GM19043 (cell line): ENCODE measurements at regions not wholly inside any gene's neighbourhood (a gene's known extent, or its start where the extent isn't known, plus 50 kb on each side); places are given as distances from the start of the nearest gene placed in this dataset.

ENCODE experiments used
- ATAC-seq: cut with Tn5 transposase; IDR thresholded peaks from one replicate; pipeline ENCODE4 v1.9.1; 2021; ENCODE audit warnings: low read depth; ENCODE audit not compliant: unreplicated experiment

DNA sequence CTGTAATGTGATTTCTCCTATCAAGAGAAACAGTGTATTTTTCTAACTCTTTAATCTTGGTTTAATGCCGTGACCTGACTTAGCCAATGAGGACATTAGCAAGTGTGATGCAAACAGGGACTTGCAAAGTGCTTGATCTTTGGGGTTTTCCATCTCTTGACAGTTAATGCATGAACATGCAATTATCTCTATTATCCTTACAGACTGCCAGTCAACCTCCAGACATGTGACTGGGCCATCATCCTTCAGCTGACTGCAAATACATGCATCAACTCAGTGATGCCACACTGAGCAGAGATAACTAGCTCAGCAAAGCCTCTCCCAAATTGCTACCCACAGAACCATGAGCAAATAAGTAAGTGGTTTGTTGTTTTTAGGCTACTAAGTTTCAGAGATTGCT lies 409.6 kb downstream of the GPAM start:
- no peak for ATAC-seq

DNA sequence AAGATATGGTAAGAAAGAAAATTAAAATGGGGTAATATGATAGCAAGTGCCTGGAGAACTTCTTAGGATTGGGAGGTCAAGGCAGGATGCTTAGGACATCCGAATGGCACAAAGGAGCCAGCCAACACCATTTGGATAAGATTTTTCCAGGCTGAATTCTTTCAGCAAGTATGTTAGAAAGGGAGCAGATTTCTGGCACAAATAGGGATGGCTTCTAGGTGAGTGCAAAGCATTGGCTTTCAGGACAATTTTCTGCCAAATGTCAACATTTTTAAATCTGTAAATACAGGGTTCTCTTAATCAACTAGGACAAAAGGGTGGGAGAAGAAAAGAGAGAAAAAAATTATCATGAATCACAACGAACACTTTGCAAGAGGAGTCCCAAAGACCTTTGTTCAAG lies 409.1 kb downstream of the GPAM start:
- ATAC-seq, result no peak

DNA sequence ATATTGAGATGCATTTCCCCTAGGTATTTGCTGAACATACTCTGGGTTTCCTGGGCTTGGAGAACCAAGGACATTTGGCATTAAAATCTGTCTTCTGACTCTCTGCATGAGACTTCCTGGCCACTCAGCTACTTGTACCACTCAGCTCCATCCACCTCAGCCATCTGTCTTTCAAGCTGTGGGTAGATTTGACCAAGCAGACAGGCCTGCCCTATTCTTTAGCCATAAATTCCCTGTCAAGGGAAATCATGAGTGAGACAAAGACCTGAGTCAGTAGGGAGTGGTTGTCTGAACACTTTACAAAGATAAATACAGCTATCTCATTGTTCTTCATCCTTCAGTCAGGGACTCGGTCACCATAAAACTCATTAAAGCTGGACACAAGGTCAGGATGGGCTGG lies 399.1 kb downstream of the GPAM start:
- ATAC-seq, result no peak

DNA sequence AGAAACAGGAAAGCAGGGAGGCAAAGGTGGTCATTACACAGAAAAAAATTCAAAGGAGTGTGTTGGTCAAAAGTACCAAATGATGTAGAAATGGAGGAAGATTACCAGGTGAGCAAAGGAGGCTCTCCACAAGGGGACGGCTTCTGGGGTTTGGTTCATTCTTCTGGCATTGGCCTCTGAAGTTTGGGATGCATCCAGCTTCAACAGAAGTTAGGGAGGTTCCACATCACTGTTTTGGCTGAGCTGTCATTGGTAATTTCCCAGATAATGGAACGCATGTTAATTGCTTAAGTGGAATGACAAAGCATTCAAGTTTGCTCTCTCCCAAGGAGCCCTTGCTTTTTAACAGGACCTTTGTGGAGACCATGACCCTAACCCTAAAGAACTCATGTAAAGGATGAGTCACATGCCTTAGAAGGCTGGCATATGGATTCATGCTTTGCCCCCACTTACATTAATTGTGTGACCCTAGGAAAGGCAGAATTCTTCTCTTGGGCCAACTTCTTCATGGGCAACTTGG lies 398.6 kb downstream of the GPAM start:
- ATAC-seq, result no peak

DNA sequence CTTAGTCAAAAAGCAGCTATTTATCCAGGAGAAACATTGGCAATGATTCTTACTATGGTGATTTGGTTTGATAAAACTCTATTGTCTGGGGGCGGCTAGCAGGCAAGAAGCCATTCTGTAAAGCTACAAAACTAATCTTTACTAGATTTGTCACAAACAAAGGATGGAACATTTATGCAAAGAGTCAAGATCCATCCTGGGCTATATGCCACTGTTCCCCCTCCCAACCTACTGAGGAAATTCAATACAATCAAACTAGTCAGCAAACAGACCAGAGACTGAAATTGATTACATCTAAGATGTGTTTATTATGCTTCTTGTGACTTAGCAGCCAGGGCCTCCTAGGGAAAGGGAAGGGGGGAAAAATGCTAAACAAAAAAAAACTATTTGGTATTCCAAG lies 397.6 kb downstream of the GPAM start:
- no peak for ATAC-seq

DNA sequence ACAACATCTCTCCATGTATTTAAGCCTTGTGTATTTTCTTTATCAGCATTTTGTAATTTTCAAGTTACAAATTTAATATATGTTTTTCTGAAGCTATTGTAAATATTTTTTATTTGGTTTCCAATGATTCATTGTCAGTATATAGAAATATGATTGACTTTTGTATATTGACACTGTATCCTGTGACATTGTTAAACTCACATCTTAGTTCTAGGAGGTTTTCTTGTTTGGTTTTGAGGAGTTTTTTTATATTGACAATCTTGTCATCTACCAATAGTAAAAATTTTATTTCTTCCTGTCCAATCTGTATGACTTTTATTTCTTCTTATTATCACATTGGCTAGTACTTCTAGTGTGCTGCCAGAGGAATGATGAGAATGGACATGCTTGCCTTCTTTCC lies 393.7 kb downstream of the GPAM start:
- ATAC-seq, result no peak

DNA sequence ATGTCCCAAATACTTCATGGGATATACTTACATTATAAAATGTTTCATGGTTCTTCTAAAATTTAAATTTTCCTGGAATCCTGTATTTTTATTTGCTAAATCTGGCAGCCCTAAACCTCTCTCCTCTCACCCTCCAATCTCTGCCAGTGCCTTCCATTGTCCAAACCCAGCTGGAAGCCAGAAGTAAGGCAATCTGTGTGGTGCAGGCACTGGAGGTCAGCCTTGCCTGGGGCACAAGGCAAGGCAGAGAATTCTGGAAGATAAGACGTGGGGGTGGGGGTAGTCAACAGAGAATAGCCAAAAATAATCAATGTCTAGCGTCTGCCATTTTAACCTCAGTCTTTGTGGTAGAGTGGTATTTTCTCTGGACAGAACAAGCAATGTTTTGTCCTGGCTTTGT lies 381.7 kb downstream of the GPAM start:
- no peak for ATAC-seq

DNA sequence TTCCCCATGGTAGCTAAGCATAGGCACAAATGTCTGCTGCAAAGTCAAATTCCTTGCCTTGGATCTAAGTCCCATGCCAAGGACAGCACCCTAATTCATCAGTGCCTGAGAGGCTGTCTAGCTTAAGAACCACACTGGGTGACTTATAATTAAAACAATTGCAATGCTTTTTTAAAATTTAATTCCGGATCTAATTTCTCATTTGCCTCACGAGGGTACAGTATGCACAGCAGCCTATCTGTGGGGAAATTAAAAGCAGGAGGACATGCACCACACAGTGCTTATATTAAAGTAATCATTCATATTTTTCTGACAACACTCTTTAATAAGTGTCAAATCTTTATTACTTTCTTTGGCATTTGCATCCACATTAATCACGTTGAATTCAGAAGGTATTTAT lies 378.8 kb downstream of the GPAM start:
- ATAC-seq, result no peak

DNA sequence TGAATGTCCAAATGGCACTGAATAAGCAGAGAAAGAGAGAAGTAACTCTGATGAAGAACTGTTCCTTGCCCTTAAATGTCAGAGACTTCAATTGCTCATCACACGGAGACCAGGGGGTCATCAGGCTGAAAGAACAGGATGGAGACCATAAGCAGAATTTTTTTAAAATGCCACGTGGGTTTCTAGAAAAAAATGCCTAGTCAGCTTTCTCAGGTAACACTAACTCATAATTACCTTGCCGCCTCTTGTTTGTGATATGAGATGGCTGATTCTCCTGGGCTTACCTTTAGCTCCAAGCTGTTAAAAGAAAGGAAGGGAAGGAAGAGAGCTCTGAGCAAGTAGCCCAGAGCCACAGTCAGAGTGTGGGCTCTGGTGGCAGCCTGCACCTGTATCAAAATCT lies 372.0 kb downstream of the GPAM start:
- no peak for ATAC-seq

DNA sequence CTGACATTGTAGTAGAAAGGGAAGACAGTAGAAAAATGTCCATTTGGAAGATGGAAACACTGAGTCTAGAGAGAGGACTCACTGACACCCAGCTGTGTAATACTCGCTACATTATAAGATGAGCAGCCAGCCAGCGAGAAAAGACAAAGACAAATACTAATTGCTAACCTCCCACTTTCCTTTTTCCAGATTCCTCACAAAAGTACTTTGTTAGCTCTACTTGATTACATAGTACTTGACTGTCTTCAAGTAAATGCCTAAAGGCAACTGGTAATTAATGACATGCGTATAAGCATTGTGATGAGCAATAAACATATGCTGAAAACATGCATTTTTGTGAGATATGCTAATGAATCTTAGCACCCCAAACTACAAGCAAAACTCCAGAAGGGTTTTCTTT lies 363.1 kb downstream of the GPAM start:
- ATAC-seq, result no peak

DNA sequence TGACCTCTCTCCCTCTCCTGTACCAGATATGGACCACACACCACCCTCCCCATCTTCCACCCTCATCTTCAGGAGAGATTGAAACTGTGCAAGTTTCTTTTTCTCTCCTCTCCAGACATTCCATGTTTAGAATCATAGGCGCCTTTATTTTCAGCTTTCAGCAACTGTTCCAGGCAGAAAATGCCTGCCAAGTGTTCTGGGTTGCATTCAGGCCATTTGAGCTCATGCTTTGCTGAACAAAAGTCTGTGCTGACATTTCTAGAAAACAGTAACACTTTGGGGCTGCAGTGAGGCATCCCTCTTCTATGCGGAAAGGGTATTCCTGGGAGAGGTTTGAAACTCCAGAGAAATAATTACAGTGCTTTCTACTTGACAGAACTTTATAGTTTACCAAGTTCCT lies 361.7 kb downstream of the GPAM start:
- ATAC-seq, result no peak

DNA sequence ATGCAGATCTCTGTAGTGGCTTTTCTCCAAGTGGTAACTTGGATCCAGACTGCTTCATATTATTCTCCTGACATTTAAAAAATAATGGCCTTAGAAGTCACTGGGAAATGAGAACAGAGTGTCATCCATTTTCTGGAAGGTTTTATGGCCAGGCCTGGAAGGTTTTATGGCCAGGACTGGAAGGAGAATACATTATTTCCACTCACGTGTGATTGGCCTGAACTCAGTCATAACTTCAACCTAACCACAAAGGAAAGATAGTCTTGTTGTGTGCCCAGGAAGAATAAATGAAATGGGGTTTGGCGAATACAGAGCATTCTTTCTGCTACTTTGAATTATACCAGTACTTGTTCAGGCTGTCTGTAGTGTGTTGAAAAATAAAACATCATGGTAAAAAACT lies 360.9 kb downstream of the GPAM start:
- ATAC-seq, result no peak

DNA sequence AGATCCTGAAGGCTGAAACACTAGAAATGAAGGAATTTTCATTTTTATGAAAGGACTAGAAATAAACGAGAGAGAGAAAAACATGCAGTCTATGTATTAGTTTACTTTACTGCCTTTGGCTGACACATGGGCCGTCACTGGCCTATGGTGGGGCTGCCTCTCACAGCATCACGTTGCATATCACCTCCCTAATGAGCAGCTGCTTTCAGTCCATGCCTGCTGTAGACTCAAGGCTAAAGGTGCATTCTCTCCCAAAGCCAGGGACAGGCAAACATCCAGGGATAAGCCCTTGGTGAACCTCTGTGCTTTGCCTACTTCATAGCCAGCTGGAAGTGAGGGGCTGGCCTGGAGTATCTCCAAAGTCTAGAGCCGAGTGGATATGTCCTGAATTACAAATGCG lies 359.4 kb downstream of the GPAM start:
- no peak for ATAC-seq

DNA sequence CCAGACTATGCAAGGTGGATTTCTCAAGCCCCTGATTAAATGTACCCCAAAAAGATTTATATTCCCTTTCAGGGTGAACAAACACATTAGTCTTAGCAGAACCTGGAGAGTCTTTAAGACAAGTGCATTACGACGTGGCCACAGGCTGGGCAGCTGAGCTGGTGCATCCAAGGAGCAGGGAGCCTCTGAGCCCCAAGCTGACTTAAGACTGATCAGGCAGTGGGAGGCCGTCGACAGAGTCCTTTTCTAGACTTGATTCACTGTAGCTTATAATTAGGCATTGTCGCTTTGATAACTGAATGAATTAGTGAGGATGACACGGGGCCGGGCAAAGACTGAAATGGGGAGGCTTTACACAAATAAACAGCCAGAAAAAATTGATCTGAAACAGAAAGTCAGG lies 353.2 kb downstream of the GPAM start:
- no peak for ATAC-seq

DNA sequence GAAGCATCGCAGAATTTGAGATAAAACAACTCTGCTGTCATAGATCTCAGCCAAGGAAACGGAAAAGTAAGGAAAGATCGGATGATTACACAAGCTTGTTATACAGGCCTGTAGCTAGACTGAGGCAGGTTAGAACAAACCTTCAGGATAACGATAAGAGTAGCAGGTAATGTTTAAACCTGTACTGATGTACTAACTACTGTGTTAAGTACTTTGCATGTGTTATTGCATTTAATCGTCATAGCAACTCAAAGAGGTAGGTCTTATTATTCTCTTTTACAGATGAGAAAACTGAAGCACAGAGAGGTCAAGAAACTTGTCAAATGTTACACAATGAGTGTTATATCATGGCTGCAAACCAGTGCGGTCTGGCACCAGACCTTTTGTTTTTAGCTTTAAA lies 352.5 kb downstream of the GPAM start:
- no peak for ATAC-seq

DNA sequence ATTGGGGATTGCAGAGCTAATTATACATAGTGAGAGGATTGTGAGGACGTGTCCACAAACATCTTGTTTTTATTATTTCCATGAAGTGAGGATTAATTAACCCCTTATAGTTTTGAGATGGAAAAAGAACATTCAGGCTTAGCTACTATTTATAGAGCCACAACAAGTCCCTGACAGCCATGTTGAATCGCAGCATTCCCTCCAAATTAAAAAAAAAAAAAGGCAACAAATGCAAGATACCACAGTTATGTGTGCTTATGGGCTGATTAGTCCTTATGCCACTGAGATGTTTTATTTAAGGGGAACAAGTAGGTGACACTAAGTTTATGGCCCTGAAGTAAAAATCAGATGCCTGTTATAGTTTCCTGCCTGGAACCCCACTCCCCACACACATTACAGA lies 350.3 kb downstream of the GPAM start:
- ATAC-seq, result no peak

DNA sequence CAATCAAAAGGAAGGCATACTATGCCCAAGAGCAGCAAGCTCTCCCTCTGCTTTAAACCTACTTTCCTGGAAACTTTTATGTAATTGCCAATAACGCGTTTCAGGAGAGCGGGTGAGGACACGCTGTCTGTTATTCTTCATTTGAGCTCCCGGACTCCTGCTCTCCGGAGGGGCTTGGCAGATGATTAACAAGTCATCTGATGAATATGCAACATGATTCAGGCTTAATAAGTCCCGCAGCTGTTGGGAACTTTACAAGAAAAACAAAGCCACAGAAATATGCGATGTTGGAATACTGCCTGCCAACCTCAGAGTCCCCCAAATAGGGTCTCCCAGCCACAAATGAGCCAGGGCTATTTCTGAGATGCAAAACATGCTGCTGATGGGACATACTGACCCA lies 348.0 kb downstream of the GPAM start:
- ATAC-seq, result no peak

DNA sequence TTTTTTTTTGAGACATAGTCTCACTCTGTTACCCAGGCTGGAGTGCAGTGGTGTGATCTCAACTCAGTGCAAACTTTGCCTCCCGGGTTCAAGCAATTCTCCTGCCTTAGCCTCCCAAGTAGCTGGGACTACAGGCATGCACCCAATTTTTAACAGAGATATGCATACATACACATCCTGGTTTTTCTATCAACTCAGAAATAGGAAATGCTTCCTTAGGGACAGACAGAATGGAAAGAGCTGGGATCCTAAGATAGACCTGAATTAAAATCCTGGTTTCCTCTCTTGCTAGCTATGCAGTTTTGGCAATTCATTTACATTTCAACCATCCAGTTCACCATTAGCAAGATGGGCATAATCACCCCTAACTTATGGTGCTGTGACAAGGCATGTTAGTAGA lies 347.5 kb downstream of the GPAM start:
- ATAC-seq, result no peak

DNA sequence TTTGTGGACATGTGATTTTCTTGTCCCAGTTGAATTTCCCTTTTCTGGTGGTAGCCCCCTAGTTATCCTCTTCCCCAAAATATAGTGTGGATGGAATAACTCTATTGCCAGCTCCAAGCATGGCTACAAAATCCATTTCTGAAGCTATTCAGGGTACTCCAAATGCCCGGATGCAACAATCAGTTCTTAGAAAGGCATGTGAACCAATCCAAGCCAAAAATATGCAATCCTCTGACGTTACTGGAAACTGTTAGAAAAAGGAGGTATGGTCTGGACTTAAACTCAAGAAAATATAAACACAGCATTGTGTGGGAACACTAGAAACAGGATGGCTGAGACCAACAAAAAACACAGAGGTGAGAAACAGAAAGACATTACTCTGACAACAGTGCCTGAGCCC lies 347.0 kb downstream of the GPAM start:
- ATAC-seq, result no peak

DNA sequence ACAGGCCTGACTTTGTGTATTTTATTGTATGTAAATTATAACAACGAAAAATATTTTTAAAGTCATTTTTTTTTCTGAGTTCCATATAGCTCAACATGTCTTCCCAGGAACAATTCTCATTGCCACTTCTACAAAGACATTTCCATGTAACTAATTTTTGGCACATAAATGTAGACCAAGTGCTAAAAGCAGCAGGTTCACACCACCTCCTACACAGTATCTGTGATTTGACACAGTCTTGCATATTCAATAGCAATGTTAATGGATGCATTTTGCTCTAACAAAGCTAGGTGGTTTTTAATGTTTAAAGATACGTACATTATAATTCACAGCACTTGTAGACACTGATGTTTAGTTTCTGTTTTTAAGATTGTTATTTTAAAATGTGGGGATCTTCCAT lies 346.5 kb downstream of the GPAM start:
- ATAC-seq, result no peak

DNA sequence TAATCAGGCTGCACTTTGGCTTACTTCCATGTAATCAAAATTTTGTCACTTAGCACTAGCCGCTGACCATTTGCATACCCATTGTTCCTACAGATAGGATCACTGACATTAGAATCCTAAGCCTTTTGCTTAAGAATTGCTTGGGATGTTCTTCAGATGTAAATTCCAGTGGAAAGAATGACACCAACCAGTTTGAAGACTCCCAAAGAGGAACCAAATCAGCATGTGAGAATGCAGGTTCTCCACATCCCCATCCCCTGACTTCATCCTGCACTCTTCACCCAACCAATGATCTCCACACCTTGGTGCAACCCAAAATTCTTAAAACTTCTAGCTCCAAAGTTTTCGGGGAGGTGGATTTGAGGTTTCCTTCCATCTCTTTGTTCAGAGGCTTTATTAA lies 345.6 kb downstream of the GPAM start:
- no peak for ATAC-seq

DNA sequence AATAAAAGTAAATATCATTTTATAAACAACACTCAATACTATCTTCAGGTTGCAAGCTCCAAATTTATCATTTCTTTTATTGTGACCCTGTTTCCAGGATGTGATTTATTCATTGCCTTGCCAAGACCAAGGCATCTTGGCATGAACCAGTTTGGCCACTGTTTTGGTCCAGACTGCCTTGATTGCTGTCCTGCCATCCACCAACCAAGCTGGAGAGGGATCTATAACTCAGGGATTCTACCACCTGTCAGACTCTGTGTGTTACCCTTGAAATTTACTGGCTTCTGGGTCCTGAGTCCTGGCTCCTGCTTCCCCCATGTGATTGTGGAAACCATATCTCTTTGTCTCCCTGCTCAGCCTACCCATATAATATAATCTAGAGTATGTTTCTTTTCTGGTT lies 343.0 kb downstream of the GPAM start:
- no peak for ATAC-seq

DNA sequence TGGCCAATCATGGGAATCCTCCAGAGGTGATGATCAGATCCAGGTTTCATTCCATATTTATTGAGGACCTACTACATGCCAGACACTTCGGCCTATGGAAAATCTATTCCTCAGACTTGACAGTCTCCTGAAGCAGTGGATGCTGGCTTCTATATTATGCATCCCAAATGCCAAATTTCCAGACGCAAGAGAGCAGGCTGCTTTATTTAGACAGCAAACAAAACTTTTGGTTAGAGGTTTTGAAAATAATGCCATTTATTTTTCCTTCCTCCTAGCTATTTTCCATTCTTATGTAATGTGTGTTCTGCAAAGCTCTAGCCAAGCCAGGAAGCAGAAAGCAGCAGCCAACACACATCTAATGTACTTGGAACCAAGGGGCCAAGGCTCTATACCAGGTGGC lies 330.8 kb downstream of the GPAM start:
- no peak for ATAC-seq

DNA sequence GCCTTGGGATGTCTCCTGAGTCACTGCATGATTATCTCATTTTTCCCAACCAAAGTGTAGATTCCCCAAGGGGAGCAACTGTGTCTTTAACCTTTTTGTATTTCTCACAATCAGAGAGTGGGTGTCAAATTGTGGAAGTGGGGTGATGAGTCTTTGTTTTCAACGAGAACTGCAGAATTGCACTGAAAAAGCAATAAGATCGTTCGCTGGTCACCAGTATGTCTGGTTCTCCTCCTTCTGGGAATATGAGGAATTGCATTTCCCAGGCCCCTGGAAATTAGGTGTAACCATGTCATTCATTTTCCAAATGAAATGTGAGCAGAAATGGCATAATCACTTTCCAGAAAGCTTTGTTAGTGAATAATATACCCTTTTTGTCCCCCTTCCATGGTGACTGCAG lies 326.9 kb downstream of the GPAM start:
- no peak for ATAC-seq
